ENCODE measurements at regions not wholly inside any gene's neighbourhood (a gene's known extent, or its start where the extent isn't known, plus 50 kb on each side); places are given as distances from the start of the nearest gene placed in this dataset.

GRCh38 chr12:92543840-92544239 lies 158.9 kb upstream of the PLEKHG7 start:
- no peak for TF ChIP-seq KLF1 (tag by site-specific recombination; IDR thresholded peaks at IDR 0.05)
- no peak for TF ChIP-seq CTCF (tag by site-specific recombination; IDR thresholded peaks at IDR 0.05)
- TF ChIP-seq SP2 (tag by site-specific recombination; IDR thresholded peaks at IDR 0.05), result no peak
- no peak for TF ChIP-seq ZBTB7A (tag by site-specific recombination; IDR thresholded peaks at IDR 0.05; ENCODE audit: low read depth)
- TF ChIP-seq YY1 (tag by site-specific recombination; IDR thresholded peaks at IDR 0.05), result no peak
- TF ChIP-seq MEIS1 (CRISPR knock-in tag; IDR thresholded peaks at IDR 0.05; ENCODE audit: borderline replicate concordance), result no peak
